ENCODE measurements at regions not wholly inside any gene's neighbourhood (a gene's known extent, or its start where the extent isn't known, plus 50 kb on each side); places are given as distances from the start of the nearest gene placed in this dataset.
A peak's percentile ranks its signal among the peaks of the same experiment; 100 is the strongest.

DNA sequence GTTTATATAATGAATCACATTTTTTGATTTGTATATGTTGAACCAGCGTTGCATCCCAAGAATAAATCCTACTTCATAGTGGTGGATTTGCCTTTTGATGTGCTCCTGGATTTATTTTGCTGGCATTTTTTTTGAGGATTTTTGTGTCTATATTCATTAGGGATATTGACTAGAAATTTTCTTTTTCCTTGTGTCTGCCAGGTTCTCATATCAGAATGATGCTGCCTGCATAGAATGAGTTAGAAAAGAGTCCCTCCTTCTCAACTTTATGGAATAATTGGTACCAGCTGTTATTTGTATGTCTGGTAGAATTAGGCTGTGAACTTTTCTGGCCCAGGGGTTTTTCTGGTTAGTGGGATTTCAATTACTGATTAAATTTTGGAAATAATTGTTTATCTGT, 457.4 kb upstream of the DSEL start:
- no CpG with 5 or more reads among the region's 1 CpG for WGBS (ENCODE audit: insufficient coverage)
- H3K4me1 ChIP-seq (ENCODE audit: control insufficient read depth, insufficient read depth, low read length) = peaks cover 5% of the 10 kb centered on the region

DNA sequence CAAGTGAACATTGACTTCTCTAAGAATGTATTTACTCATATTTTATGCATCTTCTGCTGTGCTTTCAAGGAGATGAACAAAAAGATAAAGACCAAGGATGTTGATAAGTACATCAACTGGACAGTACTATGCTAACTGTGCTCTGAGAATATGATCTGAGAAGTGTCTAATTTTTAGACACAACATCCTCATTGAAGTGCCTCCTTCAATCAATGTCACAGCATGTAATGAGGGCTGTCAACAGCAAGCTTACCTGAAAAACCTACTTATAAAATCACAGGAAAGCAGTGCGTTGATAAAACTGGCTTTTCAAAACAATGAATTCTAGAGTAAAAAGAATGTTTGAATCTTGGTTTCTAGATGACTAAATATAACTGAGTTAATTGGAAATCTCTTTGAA, 452.9 kb upstream of the DSEL start:
- no peaks in the 10 kb centered on the region for H3K4me1 ChIP-seq (ENCODE audit: control insufficient read depth, insufficient read depth, low read length)
- no peaks in the 10 kb centered on the region for H3K36me3 ChIP-seq (ENCODE audit: control insufficient read depth, insufficient read depth, low read length)
- no peaks in the 10 kb centered on the region for H3K27me3 ChIP-seq (ENCODE audit: control insufficient read depth, insufficient read depth, low read length)
- no peak overlapping the region for H3K27ac ChIP-seq (ENCODE audit: low read depth, low read length)
- WGBS (ENCODE audit: insufficient coverage) = no CpG with 5 or more reads among the region's 1 CpG
- H3K4me3 ChIP-seq (ENCODE audit: low read depth, low read length) = no peak overlapping the region
- no peaks in the 10 kb centered on the region for H3K9me3 ChIP-seq (ENCODE audit: control insufficient read depth, insufficient read depth, low read length)
- no peak for DNase-seq (ENCODE audit: low read depth in 4 of 6, low spot score in 6 of 6)

More for the DNA sequence above, 457.4 kb upstream of the DSEL start:
- Histone ChIP-seq H3K9me3 (ENCODE audit: control insufficient read depth, insufficient read depth, low read length) (no peaks in the 10 kb centered on the region), H3K27me3 (ENCODE audit: control insufficient read depth, insufficient read depth, low read length) (no peaks in the 10 kb centered on the region), H3K36me3 (ENCODE audit: control insufficient read depth, insufficient read depth, low read length) (no peaks in the 10 kb centered on the region), H3K27ac (ENCODE audit: low read depth, low read length) (no peak overlapping the region), H3K4me3 (ENCODE audit: low read depth, low read length) (no peak overlapping the region)
- DNase-seq (ENCODE audit: low read depth in 4 of 6, low spot score in 6 of 6) = no peak

DNA sequence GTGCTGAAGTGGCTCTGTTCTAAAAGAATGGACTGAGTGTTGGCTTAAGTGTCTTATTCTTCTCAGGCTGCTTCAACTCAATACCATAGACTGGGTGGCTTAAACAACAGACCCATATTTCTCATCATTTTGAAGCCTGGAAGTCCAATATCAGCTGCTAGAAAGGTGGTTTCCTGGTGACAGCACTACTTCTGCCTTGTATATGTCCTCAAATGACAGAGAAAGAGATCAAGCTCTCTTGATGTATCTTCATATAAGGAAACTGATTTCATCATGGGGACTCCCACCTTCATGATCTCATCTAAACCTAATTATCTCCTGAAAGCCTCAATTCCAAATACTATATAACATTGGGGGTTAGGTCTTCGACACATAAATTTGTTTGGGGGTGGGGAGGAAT, 449.7 kb upstream of the DSEL start:
- no CpG with 5 or more reads among the region's 1 CpG for WGBS (ENCODE audit: insufficient coverage)
- no peaks in the 10 kb centered on the region for H3K9me3 ChIP-seq (ENCODE audit: control insufficient read depth, insufficient read depth, low read length)
- no peaks in the 10 kb centered on the region for H3K27me3 ChIP-seq (ENCODE audit: control insufficient read depth, insufficient read depth, low read length)
- no peaks in the 10 kb centered on the region for H3K36me3 ChIP-seq (ENCODE audit: control insufficient read depth, insufficient read depth, low read length)
- no peak for DNase-seq (ENCODE audit: low read depth in 4 of 6, low spot score in 6 of 6)
- no peak overlapping the region for H3K27ac ChIP-seq (ENCODE audit: low read depth, low read length)
- no peaks in the 10 kb centered on the region for H3K4me1 ChIP-seq (ENCODE audit: control insufficient read depth, insufficient read depth, low read length)
- no peak overlapping the region for H3K4me3 ChIP-seq (ENCODE audit: low read depth, low read length)

DNA sequence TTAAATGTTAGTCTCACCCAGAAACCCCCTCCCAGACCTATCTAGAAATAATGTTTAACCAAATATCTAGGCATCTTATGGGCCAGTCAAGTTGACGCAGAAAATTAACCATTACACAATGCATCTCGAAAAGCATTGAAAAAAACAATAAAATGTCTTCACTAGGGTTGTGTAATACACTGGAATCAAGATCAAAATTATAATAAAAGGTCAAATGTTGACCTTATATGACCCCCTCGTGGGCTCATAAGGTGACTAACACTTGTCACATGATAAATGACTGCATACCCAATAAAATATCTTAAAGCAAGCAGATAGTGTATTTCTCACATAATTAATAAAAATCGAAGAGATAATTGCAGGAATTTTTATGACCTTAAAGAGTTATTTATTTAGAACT, 447.9 kb upstream of the DSEL start:
- H3K4me3 ChIP-seq (ENCODE audit: low read depth, low read length) = no peak overlapping the region
- no peaks in the 10 kb centered on the region for H3K27me3 ChIP-seq (ENCODE audit: control insufficient read depth, insufficient read depth, low read length)
- no peak for DNase-seq (ENCODE audit: low read depth in 4 of 6, low spot score in 6 of 6)
- H3K4me1 ChIP-seq (ENCODE audit: control insufficient read depth, insufficient read depth, low read length) = no peaks in the 10 kb centered on the region
- H3K36me3 ChIP-seq (ENCODE audit: control insufficient read depth, insufficient read depth, low read length) = no peaks in the 10 kb centered on the region
- no peak overlapping the region for H3K27ac ChIP-seq (ENCODE audit: low read depth, low read length)
- no peaks in the 10 kb centered on the region for H3K9me3 ChIP-seq (ENCODE audit: control insufficient read depth, insufficient read depth, low read length)
- WGBS (ENCODE audit: insufficient coverage) = no CpG with 5 or more reads among the region's 4 CpGs

DNA sequence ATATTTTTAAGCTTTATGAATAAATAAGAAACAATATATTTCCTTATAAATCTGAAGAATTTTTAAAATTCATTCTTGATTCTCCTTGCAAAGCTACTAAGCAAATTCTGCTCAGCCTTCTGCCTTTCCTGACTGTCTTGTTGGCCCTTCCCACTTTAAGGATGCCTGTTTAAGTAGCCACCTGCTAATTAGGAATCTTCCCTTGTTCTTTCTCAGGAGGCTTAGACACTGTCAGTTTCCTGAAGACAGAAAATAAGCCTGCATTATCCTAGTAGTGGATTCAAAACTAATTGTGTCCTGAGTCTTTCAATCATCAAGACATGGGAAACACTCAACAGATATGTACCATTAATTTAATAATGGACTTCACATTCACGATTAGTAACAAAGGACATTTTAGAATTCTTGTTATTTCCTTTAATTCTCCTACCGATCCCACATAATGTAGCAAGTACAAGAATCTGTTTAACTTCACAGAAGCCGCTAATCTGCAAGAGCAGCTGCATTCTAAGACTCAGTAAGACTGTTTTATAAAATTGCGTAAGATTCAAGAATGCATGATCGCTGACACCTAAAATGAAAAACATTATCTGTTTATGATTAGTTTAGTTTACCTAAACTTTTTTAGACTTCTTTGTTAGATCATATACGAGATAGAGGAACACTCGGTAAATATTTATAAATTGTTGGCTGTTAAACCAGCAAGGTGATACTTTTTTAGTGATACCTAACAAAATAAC, 445.4 kb upstream of the DSEL start:
- Histone ChIP-seq H3K36me3 (ENCODE audit: control insufficient read depth, insufficient read depth, low read length) (no peaks in the 10 kb centered on the region), H3K27me3 (ENCODE audit: control insufficient read depth, insufficient read depth, low read length) (no peaks in the 10 kb centered on the region), H3K9me3 (ENCODE audit: control insufficient read depth, insufficient read depth, low read length) (no peaks in the 10 kb centered on the region), H3K27ac (ENCODE audit: low read depth, low read length) (no peak overlapping the region), H3K4me3 (ENCODE audit: low read depth, low read length) (no peak overlapping the region), H3K4me1 (ENCODE audit: control insufficient read depth, insufficient read depth, low read length) (no peaks in the 10 kb centered on the region)
- 71% methylated on average over 1 of the region's 7 CpGs for WGBS (ENCODE audit: insufficient coverage)
- no peak for DNase-seq (ENCODE audit: low read depth in 4 of 6, low spot score in 6 of 6)

DNA sequence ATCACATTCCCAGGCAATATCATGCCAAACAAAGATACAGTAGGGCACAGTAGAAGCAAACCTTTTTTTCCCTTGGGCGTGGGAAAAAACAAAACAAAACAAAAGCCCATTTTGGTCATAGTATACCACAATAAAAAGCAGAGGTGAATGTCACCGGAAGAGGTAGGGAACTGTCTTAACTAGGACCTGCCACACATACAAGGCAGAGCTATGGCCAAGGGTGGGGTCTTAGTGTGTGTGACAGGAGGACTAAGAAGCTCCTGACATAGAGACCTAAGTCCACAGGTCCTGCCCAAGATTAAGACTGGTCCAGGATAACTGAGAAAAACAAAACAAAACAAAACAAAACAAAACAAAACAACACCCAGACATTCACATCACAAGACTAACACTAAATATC, 441.2 kb upstream of the DSEL start:
- WGBS (ENCODE audit: insufficient coverage) = no CpG with 5 or more reads among the region's 2 CpGs
- Histone ChIP-seq H3K4me1 (ENCODE audit: control insufficient read depth, insufficient read depth, low read length) (no peaks in the 10 kb centered on the region), H3K36me3 (ENCODE audit: control insufficient read depth, insufficient read depth, low read length) (no peaks in the 10 kb centered on the region), H3K27me3 (ENCODE audit: control insufficient read depth, insufficient read depth, low read length) (no peaks in the 10 kb centered on the region), H3K4me3 (ENCODE audit: low read depth, low read length) (no peak overlapping the region), H3K9me3 (ENCODE audit: control insufficient read depth, insufficient read depth, low read length) (no peaks in the 10 kb centered on the region), H3K27ac (ENCODE audit: low read depth, low read length) (no peak overlapping the region)
- no peak for DNase-seq (ENCODE audit: low read depth in 4 of 6, low spot score in 6 of 6)

DNA sequence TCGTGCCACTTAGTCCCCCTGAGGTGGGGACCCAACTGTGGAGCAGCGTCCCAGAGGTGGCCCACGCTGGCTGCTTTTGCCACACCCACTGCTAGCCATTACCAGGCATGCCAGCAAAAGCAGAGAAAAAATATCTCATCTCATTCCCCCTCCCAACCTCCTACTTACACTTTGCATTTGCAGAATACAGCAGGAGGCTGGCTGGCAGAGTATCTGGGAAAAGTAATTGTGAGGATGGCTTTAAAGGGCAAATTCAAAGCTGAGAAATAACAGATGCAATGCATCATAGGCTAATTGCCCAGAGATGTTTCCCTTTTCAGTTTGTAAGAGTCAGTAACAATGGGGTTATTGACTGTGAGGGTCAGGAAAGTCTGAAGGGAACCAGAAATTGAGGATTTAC, 438.1 kb upstream of the DSEL start:
- Histone ChIP-seq H3K27me3 (ENCODE audit: control insufficient read depth, insufficient read depth, low read length) (no peaks in the 10 kb centered on the region), H3K9me3 (ENCODE audit: control insufficient read depth, insufficient read depth, low read length) (no peaks in the 10 kb centered on the region), H3K4me1 (ENCODE audit: control insufficient read depth, insufficient read depth, low read length) (no peaks in the 10 kb centered on the region), H3K36me3 (ENCODE audit: control insufficient read depth, insufficient read depth, low read length) (no peaks in the 10 kb centered on the region), H3K27ac (ENCODE audit: low read depth, low read length) (no peak overlapping the region), H3K4me3 (ENCODE audit: low read depth, low read length) (no peak overlapping the region)
- peak in 1 of 6 donors; percentile 21 for DNase-seq (ENCODE audit: low read depth in 4 of 6, low spot score in 6 of 6)
- 33% methylated on average over 1 of the region's 3 CpGs for WGBS (ENCODE audit: insufficient coverage)

DNA sequence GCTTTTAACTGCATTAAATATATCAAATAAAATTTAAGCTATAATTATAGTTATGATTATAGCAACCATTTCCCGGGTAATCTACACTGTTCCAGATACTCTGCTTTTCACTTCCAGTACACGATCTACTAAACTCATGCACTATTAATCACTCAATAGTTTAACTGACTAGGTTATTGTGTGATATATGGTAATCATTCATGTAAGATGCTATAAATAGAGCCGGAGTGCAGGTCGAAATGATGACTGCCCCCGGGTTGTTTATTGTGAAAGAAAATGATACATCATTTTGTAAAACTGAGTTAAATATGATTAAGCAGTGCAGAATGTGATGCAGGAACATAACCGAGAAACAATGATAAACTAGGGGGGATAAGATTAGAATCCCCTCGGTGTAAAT, 434.6 kb upstream of the DSEL start:
- WGBS (ENCODE audit: insufficient coverage) = 71% methylated on average over 5 of the region's 7 CpGs
- Histone ChIP-seq H3K9me3 (ENCODE audit: control insufficient read depth, insufficient read depth, low read length) (no peaks in the 10 kb centered on the region), H3K4me1 (ENCODE audit: control insufficient read depth, insufficient read depth, low read length) (no peaks in the 10 kb centered on the region), H3K27ac (ENCODE audit: low read depth, low read length) (no peak overlapping the region), H3K36me3 (ENCODE audit: control insufficient read depth, insufficient read depth, low read length) (no peaks in the 10 kb centered on the region), H3K27me3 (ENCODE audit: control insufficient read depth, insufficient read depth, low read length) (no peaks in the 10 kb centered on the region), H3K4me3 (ENCODE audit: low read depth, low read length) (no peak overlapping the region)
- DNase-seq (ENCODE audit: low read depth in 4 of 6, low spot score in 6 of 6) = no peak

DNA sequence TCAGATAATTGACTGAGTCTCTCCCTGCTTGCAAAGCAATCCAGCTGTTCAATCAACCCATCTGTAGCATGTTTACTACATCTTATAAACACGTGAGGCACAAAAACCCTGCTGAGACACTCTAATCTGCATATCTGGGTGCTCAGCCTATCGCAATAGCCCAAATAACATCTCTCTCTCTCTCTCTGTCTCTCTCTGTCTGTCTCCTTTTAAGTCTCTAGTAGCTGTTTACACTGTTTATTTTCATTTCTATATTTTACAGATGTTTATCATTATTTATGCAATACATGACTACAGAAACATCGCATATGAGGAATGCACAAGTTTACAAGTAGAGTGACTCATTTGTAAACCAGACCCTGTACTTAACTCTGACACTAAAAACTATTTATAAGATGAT, 422.1 kb upstream of the DSEL start:
- Histone ChIP-seq H3K9me3 (ENCODE audit: control insufficient read depth, insufficient read depth, low read length) (no peaks in the 10 kb centered on the region), H3K4me1 (ENCODE audit: control insufficient read depth, insufficient read depth, low read length) (no peaks in the 10 kb centered on the region), H3K27me3 (ENCODE audit: control insufficient read depth, insufficient read depth, low read length) (no peaks in the 10 kb centered on the region), H3K4me3 (ENCODE audit: low read depth, low read length) (no peak overlapping the region), H3K36me3 (ENCODE audit: control insufficient read depth, insufficient read depth, low read length) (no peaks in the 10 kb centered on the region), H3K27ac (ENCODE audit: low read depth, low read length) (no peak overlapping the region)
- DNase-seq (ENCODE audit: low read depth in 4 of 6, low spot score in 6 of 6) = no peak
- WGBS (ENCODE audit: insufficient coverage) = 17% methylated on average over 1 of the region's 3 CpGs

DNA sequence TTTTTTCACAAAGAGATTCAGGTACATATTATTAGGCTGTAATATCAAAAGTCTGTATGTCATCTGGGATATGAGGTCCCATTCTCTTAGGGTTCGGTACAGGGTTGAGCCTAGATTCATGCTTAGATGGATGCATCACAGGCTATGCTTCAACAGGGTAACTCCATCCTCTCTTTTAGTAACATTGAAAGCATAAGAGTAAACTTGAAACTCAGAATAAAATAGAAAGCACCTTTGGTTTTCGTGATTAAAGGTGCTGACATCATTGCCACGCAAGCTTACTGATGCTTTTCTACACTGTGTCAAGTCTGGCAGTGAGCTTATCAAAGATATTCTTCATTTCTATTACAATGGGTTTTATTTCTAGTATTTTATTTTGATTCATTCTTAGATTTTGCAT, 419.1 kb upstream of the DSEL start:
- Histone ChIP-seq H3K27ac (ENCODE audit: low read depth, low read length) (no peak overlapping the region), H3K27me3 (ENCODE audit: control insufficient read depth, insufficient read depth, low read length) (no peaks in the 10 kb centered on the region), H3K4me1 (ENCODE audit: control insufficient read depth, insufficient read depth, low read length) (no peaks in the 10 kb centered on the region), H3K4me3 (ENCODE audit: low read depth, low read length) (no peak overlapping the region), H3K9me3 (ENCODE audit: control insufficient read depth, insufficient read depth, low read length) (no peaks in the 10 kb centered on the region), H3K36me3 (ENCODE audit: control insufficient read depth, insufficient read depth, low read length) (no peaks in the 10 kb centered on the region)
- no peak for DNase-seq (ENCODE audit: low read depth in 4 of 6, low spot score in 6 of 6)
- WGBS (ENCODE audit: insufficient coverage) = no CpG with 5 or more reads among the region's 3 CpGs

All from spinal cord (tissue), 9 donors.